ENCODE measurements at regions not wholly inside any gene's neighbourhood (a gene's known extent, or its start where the extent isn't known, plus 50 kb on each side); places are given as distances from the start of the nearest gene placed in this dataset.

GRCh38 chr13:72657379-72657778, 70.0 kb downstream of the MZT1 start:
- no peak for DNase-seq
- Mint-ChIP-seq H3K27me3 (ENCODE audit: insufficient read depth, unreplicated experiment) (peaks cover 5% of the 10 kb centered on the region), H3K27ac (ENCODE audit: unreplicated experiment) (no peak overlapping the region), H3K4me1 (ENCODE audit: low read depth, unreplicated experiment) (no peaks in the 10 kb centered on the region), H3K4me3 (ENCODE audit: unreplicated experiment) (no peak overlapping the region), H3K36me3 (ENCODE audit: insufficient read depth, unreplicated experiment) (no peaks in the 10 kb centered on the region), H3K9me3 (ENCODE audit: unreplicated experiment) (no peaks in the 10 kb centered on the region)
- no peaks in the 10 kb centered on the region for H3K36me3 ChIP-seq (ENCODE audit: control insufficient read depth, insufficient read depth, low read length)
- H3K4me1 ChIP-seq, result no peaks in the 10 kb centered on the region
- no peak for TF ChIP-seq CTCF (IDR thresholded peaks at IDR 0.05; ENCODE audit: insufficient read depth in 1 of 2, low read depth in 1 of 2, low read length in 1 of 2, severe bottlenecking in 1 of 2, unreplicated experiment in 1 of 2)
- ChIA-PET POLR2A (no interaction called here), CTCF (no interaction called here)
- intact Hi-C loops (cut with micrococcal nuclease; ENCODE audit: unreplicated experiment), result no loop called here
- no peaks in the 10 kb centered on the region for H3K9me3 ChIP-seq
- no peak overlapping the region for H3K4me3 ChIP-seq (ENCODE audit: low read depth, low read length)
- no TSS peak for BruUV-seq (replicated peaks)
- H3K27me3 ChIP-seq (replicated peaks; ENCODE audit: control insufficient read depth, insufficient read depth, low read length), result no peaks in the 10 kb centered on the region

DNA sequence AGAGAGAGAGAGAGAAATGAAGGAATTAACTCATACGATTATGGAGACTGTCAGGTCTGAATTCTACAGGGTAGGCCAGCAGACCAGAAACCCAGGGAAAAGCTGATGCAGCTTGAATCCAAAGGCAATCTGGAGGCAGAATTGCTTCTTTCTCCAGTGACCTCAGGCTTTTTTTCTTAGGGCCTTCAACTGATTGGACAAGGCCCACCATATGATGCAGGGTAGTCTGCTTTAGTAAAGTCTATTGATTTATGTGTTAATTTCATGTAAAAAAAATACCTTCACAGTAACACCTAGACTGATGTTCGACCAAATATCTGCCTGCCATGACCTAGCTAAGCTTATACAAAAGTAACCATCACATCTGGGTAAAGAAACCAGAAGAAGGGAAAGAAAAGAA, 71.1 kb downstream of the MZT1 start:
- Histone ChIP-seq H3K4me1 (no peaks in the 10 kb centered on the region), H3K27me3 (replicated peaks; ENCODE audit: control insufficient read depth, insufficient read depth, low read length) (no peaks in the 10 kb centered on the region), H3K36me3 (ENCODE audit: control insufficient read depth, insufficient read depth, low read length) (no peaks in the 10 kb centered on the region), H3K9me3 (no peaks in the 10 kb centered on the region), H3K4me3 (ENCODE audit: low read depth, low read length) (no peak overlapping the region)
- no TSS peak for BruUV-seq (replicated peaks)
- no peak for DNase-seq
- CTCF ChIA-PET, result no interaction called here
- Mint-ChIP-seq H3K9me3 (ENCODE audit: unreplicated experiment) (no peaks in the 10 kb centered on the region), H3K4me3 (ENCODE audit: unreplicated experiment) (no peak overlapping the region), H3K4me1 (ENCODE audit: low read depth, unreplicated experiment) (no peaks in the 10 kb centered on the region), H3K27ac (ENCODE audit: unreplicated experiment) (no peak overlapping the region), H3K27me3 (ENCODE audit: insufficient read depth, unreplicated experiment) (peaks cover 5% of the 10 kb centered on the region), H3K36me3 (ENCODE audit: insufficient read depth, unreplicated experiment) (no peaks in the 10 kb centered on the region)
- no peak for TF ChIP-seq CTCF (IDR thresholded peaks at IDR 0.05; ENCODE audit: insufficient read depth in 1 of 2, low read depth in 1 of 2, low read length in 1 of 2, severe bottlenecking in 1 of 2, unreplicated experiment in 1 of 2)
- intact Hi-C loops (cut with micrococcal nuclease; ENCODE audit: unreplicated experiment), result no loop called here
- POLR2A ChIA-PET, result no interaction called here

DNA sequence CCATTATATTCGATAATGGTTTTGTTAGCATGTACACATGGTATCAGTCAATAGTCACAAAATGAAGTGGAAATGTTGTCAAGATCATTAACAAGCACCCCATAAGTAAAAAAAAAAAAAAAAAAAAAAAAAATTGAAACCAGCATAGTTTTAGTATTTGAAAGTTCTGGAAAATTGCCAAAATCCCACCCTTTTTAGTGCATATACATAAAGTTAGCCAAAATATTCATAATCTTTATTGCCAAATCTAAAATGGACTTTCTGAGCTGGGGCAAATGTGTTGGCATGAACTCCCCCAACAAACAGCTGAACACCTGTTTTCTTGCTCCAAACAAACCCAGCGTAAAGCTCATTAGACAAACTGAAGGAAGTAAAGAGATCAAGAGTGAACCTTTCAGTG, 73.9 kb downstream of the MZT1 start:
- Mint-ChIP-seq H3K27me3 (ENCODE audit: insufficient read depth, unreplicated experiment) (peaks cover 3% of the 10 kb centered on the region), H3K4me3 (ENCODE audit: unreplicated experiment) (no peak overlapping the region), H3K4me1 (ENCODE audit: low read depth, unreplicated experiment) (no peaks in the 10 kb centered on the region), H3K9me3 (ENCODE audit: unreplicated experiment) (no peaks in the 10 kb centered on the region), H3K27ac (ENCODE audit: unreplicated experiment) (no peak overlapping the region), H3K36me3 (ENCODE audit: insufficient read depth, unreplicated experiment) (no peaks in the 10 kb centered on the region)
- H3K4me3 ChIP-seq (ENCODE audit: low read depth, low read length), result no peak overlapping the region
- no peaks in the 10 kb centered on the region for H3K9me3 ChIP-seq
- ChIA-PET POLR2A (no interaction called here), CTCF (no interaction called here)
- no peaks in the 10 kb centered on the region; the same call in 1 of the 2 replicates for H3K4me1 ChIP-seq
- H3K36me3 ChIP-seq (ENCODE audit: control insufficient read depth, insufficient read depth, low read length), result no peaks in the 10 kb centered on the region
- BruUV-seq (replicated peaks), result no TSS peak
- no peak for DNase-seq
- TF ChIP-seq CTCF (IDR thresholded peaks at IDR 0.05; ENCODE audit: insufficient read depth in 1 of 2, low read depth in 1 of 2, low read length in 1 of 2, severe bottlenecking in 1 of 2, unreplicated experiment in 1 of 2), result no peak
- H3K27me3 ChIP-seq (replicated peaks; ENCODE audit: control insufficient read depth, insufficient read depth, low read length), result no peaks in the 10 kb centered on the region
- intact Hi-C loops (cut with micrococcal nuclease; ENCODE audit: unreplicated experiment), result no loop called here
